ENCODE measurements at regions not wholly inside any gene's neighbourhood (a gene's known extent, or its start where the extent isn't known, plus 50 kb on each side); places are given as distances from the start of the nearest gene placed in this dataset.

GRCh38 chr1:36643371-36644270 is 160.9 kb upstream of the CSF3R start:
- ATAC-seq (ENCODE audit: low read depth in 2 of 2) (no peak), DNase-seq (no peak)
- Mint-ChIP-seq H3K27me3 (peaks cover 16 to 58% (median 32%) of the 10 kb centered on the region in 3 donors), H3K4me1 (peaks cover 0 to 2% (median 0%) of the 10 kb centered on the region in 3 donors), H3K9me3 (no peaks in the 10 kb centered on the region), H3K36me3 (no peaks in the 10 kb centered on the region), H3K4me3 (peak overlapping the region in 1 of 8 donors; percentile 54), H3K27ac (no peak overlapping the region)

GRCh38 chr1:36642802-36643201 is 160.1 kb upstream of the CSF3R start:
- Mint-ChIP-seq H3K36me3 (no peaks in the 10 kb centered on the region), H3K27me3 (peaks cover 11 to 57% (median 24%) of the 10 kb centered on the region in 3 donors), H3K9me3 (no peaks in the 10 kb centered on the region), H3K4me3 (no peak overlapping the region), H3K4me1 (peaks cover 0 to 2% (median 0%) of the 10 kb centered on the region in 3 donors), H3K27ac (no peak overlapping the region)
- DNase-seq (no peak), ATAC-seq (ENCODE audit: low read depth in 2 of 2) (no peak)

GRCh38 chr1:36641776-36642175 is 159.1 kb upstream of the CSF3R start:
- DNase-seq: no peak
- Mint-ChIP-seq H3K36me3 (no peaks in the 10 kb centered on the region), H3K9me3 (no peaks in the 10 kb centered on the region), H3K4me3 (no peak overlapping the region), H3K4me1 (peaks cover 0 to 2% (median 0%) of the 10 kb centered on the region in 3 donors), H3K27ac (no peak overlapping the region), H3K27me3 (peaks cover 10 to 54% (median 24%) of the 10 kb centered on the region in 3 donors)
- no peak for ATAC-seq (ENCODE audit: low read depth in 2 of 2)

- Mint-ChIP-seq H3K9me3 (no peaks in the 10 kb centered on the region), H3K27me3 (peaks cover 6 to 37% (median 17%) of the 10 kb centered on the region in 3 donors), H3K27ac (no peak overlapping the region), H3K36me3 (no peaks in the 10 kb centered on the region), H3K4me3 (no peak overlapping the region), H3K4me1 (peaks cover 0 to 2% (median 0%) of the 10 kb centered on the region in 3 donors)
- DNase-seq (no peak), ATAC-seq (ENCODE audit: low read depth in 2 of 2) (no peak)
These were observed 156.7 kb upstream of the CSF3R start for GRCh38 chr1:36639461-36639860.

- Mint-ChIP-seq H3K27me3 (peaks cover 6 to 32% (median 17%) of the 10 kb centered on the region in 3 donors), H3K4me3 (no peak overlapping the region), H3K27ac (no peak overlapping the region), H3K4me1 (peaks cover 0 to 2% (median 0%) of the 10 kb centered on the region in 3 donors), H3K36me3 (no peaks in the 10 kb centered on the region), H3K9me3 (no peaks in the 10 kb centered on the region)
- ATAC-seq (ENCODE audit: low read depth in 2 of 2) (no peak), DNase-seq (no peak)
These were observed 155.6 kb upstream of the CSF3R start for GRCh38 chr1:36638268-36638667.

GRCh38 chr1:36636206-36636605 is 153.5 kb upstream of the CSF3R start:
- no peaks in the 10 kb centered on the region for H3K9me3 Mint-ChIP-seq

GRCh38 chr1:36635284-36635683 is 152.6 kb upstream of the CSF3R start:
- no peaks in the 10 kb centered on the region for H3K36me3 Mint-ChIP-seq
- DNase-seq (no peak), ATAC-seq (ENCODE audit: low read depth in 2 of 2) (no peak)
- H3K4me1 Mint-ChIP-seq: no peaks in the 10 kb centered on the region
- H3K27ac Mint-ChIP-seq: no peak overlapping the region
- no peaks in the 10 kb centered on the region for H3K9me3 Mint-ChIP-seq
- peaks cover 10 to 26% (median 13%) of the 10 kb centered on the region in 3 donors for H3K27me3 Mint-ChIP-seq
- no peak overlapping the region for H3K4me3 Mint-ChIP-seq

More at GRCh38 chr1:36636206-36636605, 153.5 kb upstream of the CSF3R start:
- Mint-ChIP-seq H3K4me1 (no peaks in the 10 kb centered on the region), H3K4me3 (peak overlapping the region in 1 of 8 donors; percentile 31), H3K27me3 (peaks cover 10 to 32% (median 17%) of the 10 kb centered on the region in 3 donors), H3K27ac (no peak overlapping the region), H3K36me3 (no peaks in the 10 kb centered on the region)
- DNase-seq (no peak), ATAC-seq (ENCODE audit: low read depth in 2 of 2) (no peak)

- peak overlapping the region in 1 of 6 donors; percentile 29 for H3K27ac Mint-ChIP-seq
- peaks cover 9 to 32% (median 20%) of the 10 kb centered on the region in 3 donors for H3K27me3 Mint-ChIP-seq
- DNase-seq: no peak
- ATAC-seq (ENCODE audit: low read depth in 2 of 2): no peak
- H3K9me3 Mint-ChIP-seq: no peaks in the 10 kb centered on the region
- no peaks in the 10 kb centered on the region for H3K4me1 Mint-ChIP-seq
- no peaks in the 10 kb centered on the region for H3K36me3 Mint-ChIP-seq
- H3K4me3 Mint-ChIP-seq: no peak overlapping the region
These were observed 146.1 kb upstream of the CSF3R start for GRCh38 chr1:36628804-36629203.

GRCh38 chr1:36626435-36626834 is 143.7 kb upstream of the CSF3R start:
- peaks cover 5 to 39% (median 29%) of the 10 kb centered on the region in 3 donors for H3K27me3 Mint-ChIP-seq
- H3K27ac Mint-ChIP-seq: no peak overlapping the region
- H3K9me3 Mint-ChIP-seq: no peaks in the 10 kb centered on the region
- peaks cover 0 to 5% (median 0%) of the 10 kb centered on the region in 3 donors for H3K4me1 Mint-ChIP-seq
- H3K4me3 Mint-ChIP-seq: no peak overlapping the region
- H3K36me3 Mint-ChIP-seq: no peaks in the 10 kb centered on the region
- DNase-seq (no peak), ATAC-seq (ENCODE audit: low read depth in 2 of 2) (no peak)

- Mint-ChIP-seq H3K36me3 (no peaks in the 10 kb centered on the region), H3K9me3 (no peaks in the 10 kb centered on the region), H3K27me3 (peaks cover 5 to 39% (median 29%) of the 10 kb centered on the region in 3 donors), H3K27ac (no peak overlapping the region), H3K4me1 (peaks cover 0 to 5% (median 0%) of the 10 kb centered on the region in 3 donors), H3K4me3 (no peak overlapping the region)
- no peak for DNase-seq
- no peak for ATAC-seq (ENCODE audit: low read depth in 2 of 2)
These were observed 143.2 kb upstream of the CSF3R start for GRCh38 chr1:36625935-36626310.

- Mint-ChIP-seq H3K27ac (no peak overlapping the region), H3K4me1 (peaks cover 0 to 5% (median 0%) of the 10 kb centered on the region in 3 donors), H3K36me3 (no peaks in the 10 kb centered on the region), H3K9me3 (no peaks in the 10 kb centered on the region), H3K27me3 (peaks cover 5 to 39% (median 29%) of the 10 kb centered on the region in 3 donors), H3K4me3 (no peak overlapping the region)
- ATAC-seq (ENCODE audit: low read depth in 2 of 2): no peak
- no peak for DNase-seq
These were observed 142.7 kb upstream of the CSF3R start for GRCh38 chr1:36625253-36625934.

- Mint-ChIP-seq H3K4me3 (no peak overlapping the region), H3K4me1 (peaks cover 0 to 5% (median 0%) of the 10 kb centered on the region in 3 donors), H3K36me3 (no peaks in the 10 kb centered on the region), H3K27me3 (peaks cover 9 to 39% (median 29%) of the 10 kb centered on the region in 3 donors), H3K27ac (no peak overlapping the region), H3K9me3 (no peaks in the 10 kb centered on the region)
- ATAC-seq (ENCODE audit: low read depth in 2 of 2) (no peak), DNase-seq (no peak)
These were observed 141.8 kb upstream of the CSF3R start for GRCh38 chr1:36624466-36624865.

GRCh38 chr1:36622741-36623648 is 140.3 kb upstream of the CSF3R start:
- H3K9me3 Mint-ChIP-seq: no peaks in the 10 kb centered on the region
- ATAC-seq (ENCODE audit: low read depth in 2 of 2): no peak
- H3K4me1 Mint-ChIP-seq: peaks cover 0 to 5% (median 0%) of the 10 kb centered on the region in 3 donors
- H3K4me3 Mint-ChIP-seq: no peak overlapping the region
- peaks cover 9 to 39% (median 29%) of the 10 kb centered on the region in 3 donors for H3K27me3 Mint-ChIP-seq
- H3K36me3 Mint-ChIP-seq: no peaks in the 10 kb centered on the region
- DNase-seq: no peak
- H3K27ac Mint-ChIP-seq: no peak overlapping the region

Measured in naive B cell (primary cell).